H1 (cell line): ENCODE measurements at regions not wholly inside any gene's neighbourhood (a gene's known extent, or its start where the extent isn't known, plus 50 kb on each side); places are given as distances from the start of the nearest gene placed in this dataset.

ENCODE experiments used
- CTCF ChIA-PET: fragments of 300-600 bp; sonication (Branson Sonifier 250); formaldehyde crosslinking; loops from one replicate; lab custom pipeline; 2021; ENCODE audit not compliant: partially characterized antibody; lab: Charles Lee
- POLR2A ChIA-PET: fragments of 300-600 bp; sonication (Branson Sonifier 250); formaldehyde crosslinking; loops from one replicate; lab custom pipeline; 2021; ENCODE audit warnings: inconsistent platforms; ENCODE audit not compliant: partially characterized antibody; lab: Charles Lee
- DNase-seq, 2 experiments: peaks; one replicate each; pipeline versions ENCODE4 v3.0.0 to v3.0.0-alpha.2; 2010 to 2022; ENCODE audit warnings: low spot score in 2 of 2, low read depth in 1 of 2, mixed read lengths in 1 of 2
- FAIRE-seq: peaks from 2 replicates; lab custom pipeline; 2011; peaks lifted over from hg19 to GRCh38; lab: Jason Lieb, UNC
- H2AFZ ChIP-seq: 2 replicates; pipeline ENCODE4 v1.8.1; 2012; ENCODE audit warnings: low read length, inconsistent platforms
- H2AK5ac ChIP-seq: 2 replicates; pipeline ENCODE4 v1.6.1; 2013; ENCODE audit warnings: low read depth, low read length
- H2BK120ac ChIP-seq: replicated peaks from 2 replicates; pipeline ENCODE3; 2013; ENCODE audit warnings: low read depth, low read length, inconsistent platforms
- H2BK12ac ChIP-seq: 2 replicates; pipeline ENCODE4 v1.6.1; 2013; ENCODE audit warnings: low read depth, low read length
- H2BK15ac ChIP-seq: 2 replicates; pipeline ENCODE4 v1.6.1; 2013; ENCODE audit warnings: low read length
- H2BK20ac ChIP-seq: 2 replicates; pipeline ENCODE4 v1.6.1; 2013; ENCODE audit warnings: low read length
- H2BK5ac ChIP-seq: 2 replicates; pipeline ENCODE4 v1.6.1; 2013; ENCODE audit warnings: low read depth, low read length
- H3K14ac ChIP-seq: 2 replicates; pipeline ENCODE4 v1.6.1; 2013; ENCODE audit warnings: inconsistent platforms; ENCODE audit not compliant: insufficient read length
- H3K18ac ChIP-seq: 2 replicates; pipeline ENCODE4 v1.6.1; 2013; ENCODE audit warnings: low read length; ENCODE audit errors: extremely low read depth
- H3K23ac ChIP-seq: 2 replicates; pipeline ENCODE4 v1.6.1; 2013; ENCODE audit warnings: inconsistent platforms; ENCODE audit not compliant: insufficient read length
- H3K23me2 ChIP-seq: 2 replicates; pipeline ENCODE4 v1.6.1; 2013; ENCODE audit warnings: low read depth, low read length
- H3K27ac ChIP-seq: 2 replicates; pipeline ENCODE4 v1.6.1; 2011; ENCODE audit warnings: low read depth, low read length, inconsistent platforms
- H3K27me3 ChIP-seq, 4 experiments: replicated peaks in 1 of 4; 1 replicate in 1 of 4; 2 replicates in 3 of 4; pipeline versions ENCODE4 v1.6.1 to v1.8.1; 2011 to 2013; ENCODE audit warnings: low read length in 3 of 4, mild to moderate bottlenecking in 3 of 4, inconsistent platforms in 2 of 4, mixed read lengths in 2 of 4, moderate library complexity in 1 of 4; ENCODE audit not compliant: control insufficient read depth in 3 of 4, insufficient read depth in 3 of 4; ENCODE audit errors: extremely low read depth in 1 of 4
- H3K36me3 ChIP-seq, 4 experiments: 2 replicates each; pipeline versions ENCODE4 v1.6.1 to v1.8.1; 2011 to 2013; ENCODE audit warnings: mild to moderate bottlenecking in 4 of 4, low read length in 3 of 4, moderate library complexity in 2 of 4, control low read depth in 1 of 4, inconsistent platforms in 1 of 4; ENCODE audit not compliant: insufficient read depth in 4 of 4, control insufficient read depth in 2 of 4
- H3K4ac ChIP-seq: replicated peaks from 2 replicates; pipeline ENCODE3; 2013; ENCODE audit warnings: low read length, low read depth, mixed read lengths, inconsistent platforms; ENCODE audit not compliant: insufficient read length
- H3K4me1 ChIP-seq, 4 experiments: replicated peaks in 1 of 4; 1 replicate in 1 of 4; 2 replicates in 3 of 4; pipeline versions ENCODE4 v1.6.1 to v1.8.1; 2011 to 2013; ENCODE audit warnings: low read length in 3 of 4, inconsistent platforms in 2 of 4, mixed read lengths in 1 of 4; ENCODE audit not compliant: insufficient read depth in 4 of 4, control insufficient read depth in 3 of 4
- H3K4me2 ChIP-seq, 2 experiments: 2 replicates each; pipeline versions ENCODE4 v1.6.1 to v1.8.1; 2011 to 2013; ENCODE audit warnings: low read depth in 2 of 2, low read length in 2 of 2, control low read depth in 1 of 2, inconsistent platforms in 1 of 2, mild to moderate bottlenecking in 1 of 2; ENCODE audit not compliant: insufficient read depth in 1 of 2
- H3K4me3 ChIP-seq, 4 experiments: fragments of 200-600, 300-600 bp in 1 of 4; sonication (generic), shearing (Covaris generic), sonication (Bioruptor Twin) in 1 of 4; 2 replicates each; pipeline versions ENCODE4 v1.5.1 to v1.8.1; 2011 to 2016; ENCODE audit warnings: low read length in 4 of 4, low read depth in 3 of 4, control low read depth in 2 of 4, inconsistent platforms in 2 of 4, mild to moderate bottlenecking in 2 of 4, mixed read lengths in 1 of 4, moderate library complexity in 1 of 4; ENCODE audit not compliant: insufficient read depth in 2 of 4; ENCODE audit errors: extremely low read depth in 1 of 4
- H3K56ac ChIP-seq: replicated peaks from 2 replicates; pipeline ENCODE3; 2013; ENCODE audit warnings: low read depth, mild to moderate bottlenecking, mixed read lengths, low read length, inconsistent platforms; ENCODE audit not compliant: insufficient read length
- H3K79me1 ChIP-seq: 2 replicates; pipeline ENCODE4 v1.6.1; 2013; ENCODE audit warnings: low read depth, low read length, control low read depth
- H3K79me2 ChIP-seq, 2 experiments: 2 replicates each; pipeline versions ENCODE4 v1.6.1 to v1.8.1; 2012 to 2013; ENCODE audit warnings: low read length in 2 of 2, mild to moderate bottlenecking in 2 of 2, inconsistent platforms in 1 of 2; ENCODE audit not compliant: insufficient read depth in 2 of 2, control insufficient read depth in 1 of 2
- H3K9ac ChIP-seq, 4 experiments: replicated peaks in 1 of 4; 1 replicate in 1 of 4; 2 replicates in 3 of 4; pipeline versions ENCODE4 v1.6.1 to v1.8.1; 2011 to 2013; ENCODE audit warnings: low read depth in 3 of 4, low read length in 3 of 4, control low read depth in 2 of 4, mild to moderate bottlenecking in 2 of 4, moderate library complexity in 2 of 4, inconsistent platforms in 1 of 4; ENCODE audit errors: extremely low read depth in 1 of 4
- H3K9me3 ChIP-seq, 2 experiments: 2 replicates each; pipeline versions ENCODE4 v1.6.1 to v1.8.1; 2012 to 2013; ENCODE audit warnings: mild to moderate bottlenecking in 2 of 2, moderate library complexity in 2 of 2, control low read depth in 1 of 2, inconsistent platforms in 1 of 2, low read depth in 1 of 2, low read length in 1 of 2, mixed read lengths in 1 of 2; ENCODE audit not compliant: insufficient read depth in 2 of 2
- H4K20me1 ChIP-seq, 2 experiments: replicated peaks in 1 of 2; 2 replicates each; pipeline versions ENCODE3 to v1.8.1; 2011 to 2013; ENCODE audit warnings: inconsistent platforms in 2 of 2, low read length in 2 of 2, mild to moderate bottlenecking in 1 of 2; ENCODE audit not compliant: insufficient read depth in 2 of 2, control insufficient read depth in 1 of 2
- H4K5ac ChIP-seq: 2 replicates; pipeline ENCODE4 v1.6.1; 2013; ENCODE audit warnings: low read length, low read depth, mixed read lengths, inconsistent platforms; ENCODE audit not compliant: insufficient read length
- H4K8ac ChIP-seq: 2 replicates; pipeline ENCODE4 v1.8.0; 2013; ENCODE audit warnings: mild to moderate bottlenecking, moderate library complexity, low read length, inconsistent platforms; ENCODE audit not compliant: insufficient read depth; ENCODE audit errors: extremely low read depth
- H4K91ac ChIP-seq: replicated peaks from 2 replicates; pipeline ENCODE3; 2013; ENCODE audit warnings: low read length, mixed read lengths, inconsistent platforms; ENCODE audit not compliant: insufficient read length
- BACH1 ChIP-seq: IDR thresholded peaks from 2 replicates; pipeline ENCODE4 v1.6.1; 2012; ENCODE audit warnings: low read length, improper control_type of control experiment
- EGR1 ChIP-seq: IDR thresholded peaks from 2 replicates; pipeline ENCODE4 v1.6.1; 2011; ENCODE audit warnings: low read depth, low read length, borderline replicate concordance
- FOSL1 ChIP-seq: IDR thresholded peaks from 2 replicates; pipeline ENCODE4 v1.6.1; 2011; ENCODE audit warnings: mild to moderate bottlenecking, low read depth, low read length, moderate library complexity; ENCODE audit not compliant: insufficient read depth
- KDM1A ChIP-seq: fragments of 200-600, 300-600 bp; sonication (generic); IDR thresholded peaks from 2 replicates; pipeline ENCODE4 v1.7.1; 2016; ENCODE audit warnings: mild to moderate bottlenecking, low read length, borderline replicate concordance
- KDM4A ChIP-seq: IDR thresholded peaks from one replicate; pipeline ENCODE4 v1.7.1; 2012; ENCODE audit warnings: low read depth, mild to moderate bottlenecking, moderate library complexity, low read length, inconsistent platforms; ENCODE audit not compliant: severe bottlenecking
- NANOG ChIP-seq: IDR thresholded peaks from 2 replicates; pipeline ENCODE4 v1.6.1; 2011; ENCODE audit warnings: low read length, low read depth, mild to moderate bottlenecking, inconsistent platforms; ENCODE audit not compliant: insufficient read depth, poor library complexity, severe bottlenecking
- RAD21 ChIP-seq, 2 experiments: IDR thresholded peaks in 1 of 2; conservative IDR thresholded peaks in 1 of 2; 2 replicates each; pipeline ENCODE4 v1.6.1; 2011; ENCODE audit warnings: low read depth in 2 of 2, low read length in 2 of 2, improper control_type of control experiment in 1 of 2, inconsistent platforms in 1 of 2, mild to moderate bottlenecking in 1 of 2, moderate library complexity in 1 of 2
- SRF ChIP-seq: IDR thresholded peaks from 2 replicates; pipeline ENCODE4 v1.6.1; 2011; ENCODE audit warnings: mild to moderate bottlenecking, low read depth, low read length, moderate library complexity
- WGBS, 2 experiments: shearing (Covaris generic) in 1 of 2; methylation state at CpG; one replicate each; pipeline versions ENCODE4 v1.1.6 to v1.1.7; 2013 to 2015; ENCODE audit warnings: low lambda C conversion rate in 2 of 2, mixed read lengths in 2 of 2, inconsistent platforms in 1 of 2, low coverage in 1 of 2, missing lambda C conversion rate in 1 of 2; ENCODE audit not compliant: insufficient replicate concordance in 2 of 2, insufficient coverage in 1 of 2, insufficient read length in 1 of 2; ENCODE audit errors: extremely low coverage in 1 of 2, missing lambda C conversion rate in 1 of 2; 5-methylcytosine and 5-hydroxymethylcytosine counted together

DNA sequence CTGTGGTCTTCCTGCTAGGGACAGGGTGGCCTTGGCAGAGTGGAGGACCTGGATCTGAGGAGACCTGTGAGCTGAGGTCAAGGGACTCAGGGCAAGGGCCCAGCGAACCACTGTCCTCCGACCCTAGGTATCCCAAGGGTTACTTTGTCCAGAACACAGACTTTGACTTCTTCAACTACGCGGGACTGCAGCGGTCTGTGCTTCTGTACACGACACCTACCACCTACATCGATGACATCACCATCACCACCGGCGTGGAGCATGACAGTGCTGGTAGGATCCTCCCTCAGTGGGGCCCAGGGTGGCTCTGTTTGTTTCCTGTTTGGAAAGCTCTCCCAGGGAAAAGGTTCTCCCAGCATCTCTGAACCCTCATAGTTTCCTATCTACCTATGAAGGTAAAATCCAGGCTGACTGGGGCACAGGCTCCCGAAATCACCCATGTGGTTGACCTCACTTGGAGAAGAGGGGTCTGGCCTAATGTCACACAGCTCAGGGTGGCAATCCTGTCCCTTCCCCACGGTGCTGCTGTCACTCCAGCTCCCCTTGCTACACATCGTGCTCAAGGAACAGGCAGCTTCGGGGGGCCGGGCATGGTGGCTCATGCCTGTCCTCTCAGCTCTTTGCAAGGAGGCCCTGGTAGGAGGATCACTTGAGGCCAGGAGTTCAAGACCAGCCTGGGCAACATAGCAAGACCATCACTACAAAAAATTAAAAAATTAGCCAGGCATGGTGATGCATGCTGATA, 57.6 kb downstream of the ZNF727 start:
- Histone ChIP-seq H3K4ac (no peak overlapping the region), H2AFZ (no peak overlapping the region), H3K4me2 (no peak overlapping the region), H3K18ac (no peak overlapping the region), H4K8ac (no peak overlapping the region), H3K27ac (no peak overlapping the region), H3K9me3 (peaks cover 24 to 57% of the 10 kb centered on the region in 2 experiments; a peak in 3 of 4 replicates), H2AK5ac (no peak overlapping the region), H3K79me1 (no peaks in the 10 kb centered on the region), H3K9ac (no peak overlapping the region), H3K27me3 (no peaks in the 10 kb centered on the region), H2BK120ac (no peak overlapping the region), H3K79me2 (no peaks in the 10 kb centered on the region), H3K4me3 (no peak overlapping the region), H3K23ac (no peak overlapping the region), H4K91ac (no peak overlapping the region), H2BK5ac (no peak overlapping the region), H3K4me1 (no peaks in the 10 kb centered on the region), H4K20me1 (no peaks in the 10 kb centered on the region), H2BK20ac (no peak overlapping the region), H3K23me2 (no peaks in the 10 kb centered on the region), H3K56ac (no peak overlapping the region), H2BK15ac (no peak overlapping the region), H2BK12ac (no peak overlapping the region), H3K36me3 (no peaks in the 10 kb centered on the region), H4K5ac (no peak overlapping the region), H3K14ac (no peak overlapping the region)
- CTCF ChIA-PET, result no interaction called here
- FAIRE-seq, result no peak
- DNase-seq, result no peak
- TF ChIP-seq RAD21 (IDR thresholded peaks at IDR 0.05 in 1 of 2, conservative IDR thresholded peaks at IDR 0.05 in 1 of 2; ENCODE audit: low read depth in 2 of 2, low read length in 2 of 2) (no peak), KDM4A (no peak), FOSL1 (no peak), SRF (no peak), EGR1 (no peak), KDM1A (no peak), BACH1 (no peak), NANOG (no peak)
- 96% methylated on average over 9 of the region's 14 CpGs; no CpG with 5 or more reads in 1 of the 2 experiments for WGBS, 2 experiments
- POLR2A ChIA-PET, result no interaction called here
